Progenitor cell of endocrine pancreas (in vitro differentiated cells): ENCODE measurements at regions not wholly inside any gene's neighbourhood (a gene's known extent, or its start where the extent isn't known, plus 50 kb on each side); places are given as distances from the start of the nearest gene placed in this dataset.

ENCODE experiments used
- DNase-seq: peaks from one replicate; pipeline ENCODE4 v3.0.0; 2021; ENCODE audit warnings: low spot score; ENCODE audit not compliant: unreplicated experiment
- H3K27ac Mint-ChIP-seq: 2 replicates; pipeline ENCODE4 v1.8.0; 2021; ENCODE audit warnings: mild to moderate bottlenecking, moderate library complexity, mixed read lengths
- H3K27me3 Mint-ChIP-seq: 2 replicates; pipeline ENCODE4 v1.8.0; 2021; ENCODE audit warnings: mixed read lengths
- H3K36me3 Mint-ChIP-seq: 2 replicates; pipeline ENCODE4 v1.8.0; 2022; ENCODE audit warnings: mixed read lengths; ENCODE audit not compliant: insufficient read depth
- H3K4me1 Mint-ChIP-seq: 2 replicates; pipeline ENCODE4 v1.8.0; 2021; ENCODE audit warnings: low read depth, mixed read lengths
- H3K4me3 Mint-ChIP-seq: 2 replicates; pipeline ENCODE4 v1.8.0; 2021; ENCODE audit warnings: low read depth, mild to moderate bottlenecking, moderate library complexity, mixed read lengths
- H3K9me3 Mint-ChIP-seq: 2 replicates; pipeline ENCODE4 v1.8.0; 2021; ENCODE audit warnings: low read depth, mixed read lengths
- CTCF ChIP-seq: fragments of 200-600 bp; sonication (generic); IDR thresholded peaks from one replicate; pipeline ENCODE4 v1.5.0; 2021; ENCODE audit warnings: antibody characterized with exemption, mild to moderate bottlenecking; ENCODE audit not compliant: unreplicated experiment

GRCh38 chr21:27475363-27475955 lies 508.6 kb upstream of the ADAMTS5 start:
- DNase-seq: no peak
- H3K4me3 Mint-ChIP-seq: no peak overlapping the region
- no peaks in the 10 kb centered on the region for H3K27me3 Mint-ChIP-seq
- peaks cover 4% of the 10 kb centered on the region for H3K4me1 Mint-ChIP-seq
- no peak overlapping the region for H3K27ac Mint-ChIP-seq
- H3K36me3 Mint-ChIP-seq: no peaks in the 10 kb centered on the region
- TF ChIP-seq CTCF: no peak
- no peaks in the 10 kb centered on the region for H3K9me3 Mint-ChIP-seq

- Mint-ChIP-seq H3K27ac (no peak overlapping the region), H3K36me3 (no peaks in the 10 kb centered on the region), H3K27me3 (no peaks in the 10 kb centered on the region), H3K4me1 (peaks cover 7% of the 10 kb centered on the region), H3K4me3 (no peak overlapping the region), H3K9me3 (no peaks in the 10 kb centered on the region)
- no peak for DNase-seq
- TF ChIP-seq CTCF: no peak
These were observed 500.5 kb upstream of the ADAMTS5 start for GRCh38 chr21:27467366-27467765.

- peaks cover 7% of the 10 kb centered on the region for H3K4me1 Mint-ChIP-seq
- DNase-seq: no peak
- H3K36me3 Mint-ChIP-seq: no peaks in the 10 kb centered on the region
- no peak overlapping the region for H3K27ac Mint-ChIP-seq
- H3K27me3 Mint-ChIP-seq: no peaks in the 10 kb centered on the region
- TF ChIP-seq CTCF: no peak
- no peaks in the 10 kb centered on the region for H3K9me3 Mint-ChIP-seq
- H3K4me3 Mint-ChIP-seq: no peak overlapping the region
These were observed 499.3 kb upstream of the ADAMTS5 start for GRCh38 chr21:27466140-27466539.

GRCh38 chr21:27464648-27465047 lies 497.8 kb upstream of the ADAMTS5 start:
- Mint-ChIP-seq H3K9me3 (no peaks in the 10 kb centered on the region), H3K4me1 (peaks cover 7% of the 10 kb centered on the region), H3K27me3 (no peaks in the 10 kb centered on the region), H3K4me3 (no peak overlapping the region), H3K36me3 (no peaks in the 10 kb centered on the region), H3K27ac (no peak overlapping the region)
- TF ChIP-seq CTCF: no peak
- DNase-seq: no peak

GRCh38 chr21:27462726-27463125 lies 495.8 kb upstream of the ADAMTS5 start:
- no peak for TF ChIP-seq CTCF
- Mint-ChIP-seq H3K4me1 (peaks cover 7% of the 10 kb centered on the region), H3K27me3 (no peaks in the 10 kb centered on the region), H3K27ac (no peak overlapping the region), H3K4me3 (no peak overlapping the region), H3K36me3 (no peaks in the 10 kb centered on the region), H3K9me3 (no peaks in the 10 kb centered on the region)
- DNase-seq: no peak
